ENCODE measurements at regions not wholly inside any gene's neighbourhood (a gene's known extent, or its start where the extent isn't known, plus 50 kb on each side); places are given as distances from the start of the nearest gene placed in this dataset.

DNA sequence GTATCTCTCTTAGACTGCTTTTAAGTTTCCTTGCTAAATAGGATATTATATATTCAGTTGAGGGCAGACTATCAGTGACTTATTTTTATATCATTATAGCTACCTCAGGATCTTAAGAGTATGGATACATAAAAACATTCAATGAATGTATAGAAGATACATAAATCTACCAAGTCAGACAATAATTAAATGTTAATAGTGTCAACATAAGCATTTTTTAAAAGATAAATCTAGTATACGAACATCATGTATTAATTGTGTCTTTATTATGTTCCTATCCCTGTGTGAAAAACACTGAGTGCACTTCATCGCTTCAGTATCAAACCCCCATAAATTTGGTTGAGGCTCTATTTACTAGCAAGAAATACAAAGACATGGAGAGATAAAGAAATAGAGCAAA is 242.8 kb downstream of the CRPPA start:
- TF ChIP-seq, protein P1, sequence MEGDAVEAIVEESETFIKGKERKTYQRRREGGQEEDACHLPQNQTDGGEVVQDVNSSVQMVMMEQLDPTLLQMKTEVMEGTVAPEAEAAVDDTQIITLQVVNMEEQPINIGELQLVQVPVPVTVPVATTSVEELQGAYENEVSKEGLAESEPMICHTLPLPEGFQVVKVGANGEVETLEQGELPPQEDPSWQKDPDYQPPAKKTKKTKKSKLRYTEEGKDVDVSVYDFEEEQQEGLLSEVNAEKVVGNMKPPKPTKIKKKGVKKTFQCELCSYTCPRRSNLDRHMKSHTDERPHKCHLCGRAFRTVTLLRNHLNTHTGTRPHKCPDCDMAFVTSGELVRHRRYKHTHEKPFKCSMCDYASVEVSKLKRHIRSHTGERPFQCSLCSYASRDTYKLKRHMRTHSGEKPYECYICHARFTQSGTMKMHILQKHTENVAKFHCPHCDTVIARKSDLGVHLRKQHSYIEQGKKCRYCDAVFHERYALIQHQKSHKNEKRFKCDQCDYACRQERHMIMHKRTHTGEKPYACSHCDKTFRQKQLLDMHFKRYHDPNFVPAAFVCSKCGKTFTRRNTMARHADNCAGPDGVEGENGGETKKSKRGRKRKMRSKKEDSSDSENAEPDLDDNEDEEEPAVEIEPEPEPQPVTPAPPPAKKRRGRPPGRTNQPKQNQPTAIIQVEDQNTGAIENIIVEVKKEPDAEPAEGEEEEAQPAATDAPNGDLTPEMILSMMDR (IDR thresholded peaks at IDR 0.05; ENCODE audit: low read depth, low read length), result no peak
- Histone ChIP-seq H3K27ac (no peak overlapping the region), H3K36me3 (no peaks in the 10 kb centered on the region), H3K4me3 (ENCODE audit: low read depth, low read length) (no peak overlapping the region), H3K27me3 (ENCODE audit: insufficient read depth, low read depth, severe bottlenecking) (no peaks in the 10 kb centered on the region), H3K9me3 (ENCODE audit: severe bottlenecking) (no peaks in the 10 kb centered on the region)
- DNase-seq, result no peak

DNA sequence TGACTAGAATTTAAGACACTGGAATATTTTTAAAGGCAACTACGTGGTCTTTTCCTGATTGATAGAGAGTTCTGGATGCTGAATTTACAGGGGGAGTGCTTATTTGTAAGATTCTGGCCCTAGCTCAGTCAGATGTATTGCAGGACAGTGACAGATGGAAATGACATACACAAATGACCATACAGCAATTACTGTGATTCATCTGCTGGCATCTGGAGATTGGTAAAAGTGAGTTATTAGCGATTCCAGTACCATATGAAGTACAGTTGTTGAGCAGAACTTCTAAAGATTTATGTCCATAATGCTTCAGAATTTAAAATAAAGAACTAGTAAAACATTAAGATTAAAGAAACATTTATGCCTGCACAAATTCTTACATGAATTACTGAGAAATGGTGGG is 243.2 kb downstream of the CRPPA start:
- H3K27me3 ChIP-seq (ENCODE audit: insufficient read depth, low read depth, severe bottlenecking), result no peaks in the 10 kb centered on the region
- TF ChIP-seq, protein P1 (IDR thresholded peaks at IDR 0.05; ENCODE audit: low read depth, low read length), result no peak
- H3K4me3 ChIP-seq (ENCODE audit: low read depth, low read length), result no peak overlapping the region
- no peaks in the 10 kb centered on the region for H3K36me3 ChIP-seq
- H3K27ac ChIP-seq, result no peak overlapping the region
- H3K9me3 ChIP-seq (ENCODE audit: severe bottlenecking), result no peaks in the 10 kb centered on the region
- no peak for DNase-seq

DNA sequence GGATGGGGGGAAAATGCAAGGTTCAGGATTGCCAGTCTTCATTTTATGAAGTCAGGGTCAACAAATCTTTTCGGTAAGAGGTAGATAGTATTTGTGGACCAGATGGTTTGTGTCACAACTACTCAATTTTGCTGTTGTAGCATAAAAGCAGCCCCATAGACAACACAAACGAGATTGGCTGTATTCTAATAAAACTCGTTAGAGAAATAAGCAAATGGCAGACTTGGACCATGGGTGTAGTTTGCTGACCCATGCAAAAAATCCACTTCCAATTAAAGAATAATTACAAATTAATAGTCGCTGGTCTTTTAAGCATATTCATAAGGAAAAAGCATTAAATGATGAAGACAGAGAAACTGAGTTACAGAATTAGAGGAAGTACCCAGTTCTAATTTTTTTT is 247.1 kb downstream of the CRPPA start:
- no peak overlapping the region for H3K27ac ChIP-seq
- DNase-seq, result no peak

DNA sequence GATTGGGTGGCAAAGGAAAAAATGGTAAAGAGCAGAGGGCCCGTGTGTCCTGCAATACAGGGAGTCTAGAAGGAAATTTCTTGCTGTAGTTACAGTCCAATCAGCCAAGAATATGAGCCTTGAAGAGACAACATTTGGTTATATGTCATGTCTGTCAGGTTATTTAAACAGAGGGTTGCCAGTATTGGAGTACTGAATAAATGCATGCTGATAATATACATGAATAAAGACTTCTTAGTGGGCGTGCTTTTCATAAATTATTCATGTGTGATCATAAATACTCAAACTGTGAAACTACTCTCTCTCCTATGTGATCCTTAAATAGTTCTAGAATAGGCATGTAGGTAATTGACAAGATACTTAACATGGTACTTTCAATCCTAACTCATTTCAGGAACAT is 249.0 kb downstream of the CRPPA start:
- no peak overlapping the region for H3K4me3 ChIP-seq (ENCODE audit: low read depth, low read length)
- H3K9me3 ChIP-seq (ENCODE audit: severe bottlenecking), result no peaks in the 10 kb centered on the region
- no peaks in the 10 kb centered on the region for H3K36me3 ChIP-seq
- H3K27me3 ChIP-seq (ENCODE audit: insufficient read depth, low read depth, severe bottlenecking), result no peaks in the 10 kb centered on the region
- TF ChIP-seq, protein P1 (IDR thresholded peaks at IDR 0.05; ENCODE audit: low read depth, low read length), result no peak
- DNase-seq, result no peak
- no peak overlapping the region for H3K27ac ChIP-seq

More for the DNA sequence above, 247.1 kb downstream of the CRPPA start:
- TF ChIP-seq, protein P1 (IDR thresholded peaks at IDR 0.05; ENCODE audit: low read depth, low read length), result no peak
- Histone ChIP-seq H3K36me3 (no peaks in the 10 kb centered on the region), H3K27me3 (ENCODE audit: insufficient read depth, low read depth, severe bottlenecking) (no peaks in the 10 kb centered on the region), H3K4me3 (ENCODE audit: low read depth, low read length) (no peak overlapping the region), H3K9me3 (ENCODE audit: severe bottlenecking) (no peaks in the 10 kb centered on the region)

DNA sequence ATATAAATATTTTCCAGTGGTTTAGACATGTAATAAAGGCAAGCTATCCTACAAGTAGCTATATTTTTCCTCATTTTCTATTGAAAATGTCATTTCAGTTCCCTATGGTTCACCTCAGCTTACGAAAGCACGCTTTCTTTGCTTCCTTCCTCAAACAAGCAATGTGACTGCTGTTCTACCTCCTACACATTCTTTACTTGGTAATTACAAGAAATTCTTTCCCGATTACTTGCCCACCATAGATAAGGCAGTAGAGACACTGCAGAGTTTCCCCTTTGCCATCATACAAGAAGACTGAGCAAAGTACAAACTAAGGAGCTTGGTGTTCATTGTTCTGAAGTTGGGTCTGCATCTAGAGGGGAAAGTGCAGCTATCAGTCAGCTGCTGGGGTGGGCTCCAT is 249.4 kb downstream of the CRPPA start:
- no peak overlapping the region for H3K4me3 ChIP-seq (ENCODE audit: low read depth, low read length)

DNA sequence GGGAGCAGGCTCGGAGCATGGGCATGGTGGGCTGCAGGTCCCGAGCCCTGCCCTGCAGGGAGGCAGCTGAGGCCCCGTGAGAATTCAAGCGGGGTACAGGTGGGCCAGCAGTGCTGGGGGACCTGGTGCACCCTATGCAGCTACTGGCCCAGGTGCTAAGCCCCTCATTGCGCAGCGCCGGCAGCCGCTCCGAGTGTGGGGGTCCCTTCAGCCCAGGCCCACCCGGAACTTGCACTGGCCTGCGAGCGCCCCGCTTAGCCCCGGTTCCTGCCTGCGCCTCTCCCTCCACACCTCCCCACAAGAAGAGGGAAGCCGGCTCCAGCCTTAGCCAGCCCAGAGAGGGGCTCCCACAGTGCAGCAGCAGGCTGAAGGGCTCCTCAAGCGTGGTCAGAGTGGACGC is 250.7 kb downstream of the CRPPA start:
- no peak for DNase-seq
- TF ChIP-seq, protein P1 (IDR thresholded peaks at IDR 0.05; ENCODE audit: low read depth, low read length), result no peak
- H3K9me3 ChIP-seq (ENCODE audit: severe bottlenecking), result no peaks in the 10 kb centered on the region
- no peaks in the 10 kb centered on the region for H3K36me3 ChIP-seq
- H3K27ac ChIP-seq, result no peak overlapping the region
- H3K4me3 ChIP-seq (ENCODE audit: low read depth, low read length), result no peak overlapping the region
- no peaks in the 10 kb centered on the region for H3K27me3 ChIP-seq (ENCODE audit: insufficient read depth, low read depth, severe bottlenecking)

More for the DNA sequence above, 249.4 kb downstream of the CRPPA start:
- TF ChIP-seq, protein P1 (IDR thresholded peaks at IDR 0.05; ENCODE audit: low read depth, low read length), result no peak
- DNase-seq, result no peak
- no peaks in the 10 kb centered on the region for H3K27me3 ChIP-seq (ENCODE audit: insufficient read depth, low read depth, severe bottlenecking)
- no peaks in the 10 kb centered on the region for H3K36me3 ChIP-seq
- H3K9me3 ChIP-seq (ENCODE audit: severe bottlenecking), result no peaks in the 10 kb centered on the region
- no peak overlapping the region for H3K27ac ChIP-seq

Measured in WERI-Rb-1 (cell line).